KBM-7 (cell line): ENCODE measurements at regions not wholly inside any gene's neighbourhood (a gene's known extent, or its start where the extent isn't known, plus 50 kb on each side); places are given as distances from the start of the nearest gene placed in this dataset.

Source experiments
- DNase-seq: peaks from one replicate; pipeline ENCODE4 v3.0.0-alpha.2; 2015
- in situ Hi-C: fragments of 300-500 bp; cut with MboI; formaldehyde crosslinking; loops from 2 replicates; pipeline ENCODE4 v1.14.3; 2020; ENCODE audit warnings: low sequenced_read_pairs, low pct_unique_long_range_greater_than_20kb, mixed read lengths

- in situ Hi-C loops, result no loop called here
- DNase-seq, result no peak
Measured at GRCh38 chr6:92759178-92759577, 660.2 kb downstream of the EPHA7 start.

DNA sequence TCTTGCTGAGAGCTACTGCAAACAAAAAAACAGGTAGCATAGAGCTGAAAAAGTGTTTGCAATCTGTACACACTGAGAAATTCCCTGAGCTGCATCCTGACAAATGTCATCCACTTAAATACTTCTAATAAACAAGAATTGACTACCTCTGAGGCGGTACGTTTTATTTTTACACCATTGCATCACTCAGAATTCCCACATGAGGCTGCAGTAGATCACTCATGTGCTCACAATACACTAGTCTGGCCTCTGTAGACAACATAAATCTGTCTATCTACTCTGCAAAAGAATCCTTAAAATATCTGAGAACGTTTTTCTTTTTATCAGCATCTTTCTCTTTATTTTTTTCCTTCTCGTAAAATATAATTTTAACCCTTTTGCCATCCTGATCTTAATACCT, 661.4 kb downstream of the EPHA7 start:
- no peak for DNase-seq
- in situ Hi-C loops, result no loop called here

DNA sequence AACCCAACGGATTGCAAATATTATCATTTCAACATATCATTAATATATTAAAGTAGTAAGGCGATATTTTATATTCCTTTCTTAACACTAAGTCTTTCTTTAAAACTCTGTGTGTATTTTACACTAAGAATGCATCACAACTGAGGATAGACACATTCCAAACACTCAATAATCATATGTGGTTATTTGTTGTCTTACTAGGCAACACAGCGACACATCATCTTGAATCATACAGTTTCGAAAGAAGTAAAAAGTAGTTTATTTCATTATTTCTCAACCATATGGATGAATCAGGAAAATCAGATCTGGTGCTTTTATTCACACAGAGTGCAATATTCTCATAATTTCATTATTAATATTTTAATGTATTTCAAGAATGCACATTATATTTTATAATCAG, 662.4 kb downstream of the EPHA7 start:
- no peak for DNase-seq
- in situ Hi-C loops, result no loop called here

DNA sequence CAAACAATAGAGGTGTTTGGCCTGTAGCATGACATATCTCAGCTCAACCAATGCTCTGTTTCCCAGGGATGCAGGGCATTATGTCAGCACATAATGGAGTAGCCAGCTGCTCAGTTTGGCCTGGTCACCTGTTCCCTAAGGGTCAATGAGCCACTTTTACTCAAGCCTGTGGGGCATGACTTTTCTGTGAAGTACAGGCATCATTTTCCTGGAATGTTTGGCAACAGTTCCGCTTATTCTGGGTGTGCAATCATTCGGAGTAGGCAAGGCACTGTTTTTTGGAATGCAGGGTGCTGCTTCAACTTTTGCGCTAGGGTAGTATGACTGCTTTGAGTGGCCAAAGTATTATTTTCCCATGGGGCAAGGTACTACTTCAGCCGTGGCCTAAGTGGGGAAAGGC, 665.4 kb downstream of the EPHA7 start:
- in situ Hi-C loops, result no loop called here
- DNase-seq, result no peak

DNA sequence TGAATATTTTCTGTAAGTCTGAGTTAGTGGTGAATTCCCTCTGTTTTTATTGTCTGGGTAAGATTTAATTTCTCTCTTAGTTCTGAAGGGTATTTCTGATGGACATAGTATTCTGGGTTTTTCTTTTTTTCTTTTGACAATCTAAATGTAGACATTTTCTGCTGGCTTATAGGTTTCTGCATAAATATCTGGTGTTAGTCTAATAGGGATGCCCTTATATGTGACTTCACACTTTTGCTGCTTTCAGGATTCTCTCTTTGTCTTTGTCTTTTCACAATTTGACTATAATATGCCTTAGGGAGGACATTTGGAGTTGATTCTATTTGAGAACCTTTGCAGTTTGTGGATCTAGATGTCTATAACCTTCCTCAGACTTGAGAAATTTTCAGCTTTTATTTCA, 667.2 kb downstream of the EPHA7 start:
- in situ Hi-C loops, result no loop called here
- no peak for DNase-seq

GRCh38 chr6:92748131-92748530, 671.2 kb downstream of the EPHA7 start:
- in situ Hi-C loops, result no loop called here
- DNase-seq, result no peak

DNA sequence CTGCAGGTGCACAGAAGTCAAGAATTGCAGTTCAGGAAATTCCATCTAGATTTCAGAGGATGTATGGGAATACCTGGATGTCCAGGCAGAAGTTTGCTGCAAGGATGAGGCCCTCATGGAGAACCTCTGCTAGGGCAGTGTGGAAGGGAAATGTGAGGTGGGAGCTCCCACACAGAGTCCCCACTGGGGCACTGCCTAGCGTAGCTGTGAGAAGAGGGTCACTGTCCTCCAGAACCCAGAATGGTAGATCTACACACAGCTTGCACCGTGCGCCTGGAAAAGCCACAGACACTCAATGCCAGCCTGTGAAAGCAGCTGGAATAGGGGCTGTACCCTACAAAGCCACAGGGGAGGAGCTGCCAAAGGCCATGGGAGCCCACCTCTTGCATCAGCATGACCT, 681.4 kb downstream of the EPHA7 start:
- in situ Hi-C loops, result no loop called here

GRCh38 chr6:92723390-92723931, 695.9 kb downstream of the EPHA7 start:
- in situ Hi-C loops, result no loop called here
- no peak for DNase-seq

More for the DNA sequence above, 681.4 kb downstream of the EPHA7 start:
- no peak for DNase-seq

DNA sequence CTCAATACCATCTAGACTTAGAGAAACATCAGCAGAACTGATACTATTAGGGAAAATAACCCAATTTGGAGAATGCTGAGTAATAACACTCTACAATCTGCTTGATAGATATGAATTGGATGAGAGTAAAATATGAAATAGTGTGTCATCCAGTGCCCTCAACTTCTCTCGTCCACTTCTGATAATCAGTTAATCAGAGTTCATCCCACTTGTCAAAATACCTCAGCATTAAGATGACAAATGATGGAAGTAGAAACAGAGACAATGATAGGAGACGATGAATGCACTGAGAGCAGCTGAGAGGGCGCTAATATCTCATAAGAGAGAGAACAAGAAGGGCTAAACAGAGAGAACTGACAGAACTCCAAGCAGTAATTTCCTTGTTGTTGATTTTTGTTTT, 699.6 kb downstream of the EPHA7 start:
- in situ Hi-C loops, result no loop called here
- DNase-seq, result no peak

DNA sequence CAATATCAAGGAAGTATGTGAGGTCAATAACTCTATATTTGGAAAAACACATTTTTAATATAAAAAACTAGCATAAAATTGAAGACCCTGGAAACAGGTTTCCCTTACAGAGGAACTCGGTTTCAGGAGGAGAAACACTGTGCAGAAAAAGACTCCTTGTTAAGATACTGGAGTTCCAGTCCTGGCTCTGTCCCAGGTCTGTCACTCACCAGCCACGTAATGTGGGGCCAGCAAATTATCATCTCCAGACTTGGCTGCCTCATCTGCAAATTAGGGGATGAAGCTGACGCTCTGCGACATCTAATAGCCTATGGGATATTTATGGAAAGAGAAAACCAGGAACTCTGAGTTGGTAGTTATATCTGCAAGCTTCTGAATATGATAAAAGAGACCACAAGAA, 702.7 kb downstream of the EPHA7 start:
- in situ Hi-C loops, result no loop called here
- no peak for DNase-seq

- no peak for DNase-seq
- in situ Hi-C loops, result no loop called here
Measured at GRCh38 chr6:92715991-92716390, 703.4 kb downstream of the EPHA7 start.

GRCh38 chr6:92714346-92714745, 705.0 kb downstream of the EPHA7 start:
- in situ Hi-C loops, result no loop called here
- DNase-seq, result no peak

GRCh38 chr6:92710048-92710447, 709.3 kb downstream of the EPHA7 start:
- DNase-seq, result no peak
- in situ Hi-C loops, result no loop called here

- in situ Hi-C loops, result no loop called here
- no peak for DNase-seq
Measured at GRCh38 chr6:92708945-92709344, 710.4 kb downstream of the EPHA7 start.

- in situ Hi-C loops, result no loop called here
- DNase-seq, result no peak
Measured at GRCh38 chr6:92708270-92708669, 711.1 kb downstream of the EPHA7 start.

DNA sequence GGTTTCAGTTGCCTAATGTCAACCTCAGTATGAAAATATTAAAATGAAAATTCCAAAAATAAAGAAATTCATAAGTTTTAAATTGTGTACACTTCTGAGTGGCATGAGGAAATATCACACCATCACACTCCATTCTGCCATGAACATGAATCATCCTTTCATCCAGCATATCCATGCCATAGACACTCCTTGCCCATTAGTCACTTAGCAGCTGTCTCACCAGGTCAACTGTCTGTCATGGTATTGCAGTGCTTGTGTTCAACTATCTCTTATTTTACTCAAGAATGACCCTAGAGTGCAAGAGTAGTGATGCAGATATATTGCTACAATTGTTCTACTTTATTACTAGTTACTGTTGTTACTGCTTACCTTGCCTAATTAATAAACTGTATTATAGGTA, 712.4 kb downstream of the EPHA7 start:
- no peak for DNase-seq
- in situ Hi-C loops, result no loop called here

- no peak for DNase-seq
- in situ Hi-C loops, result no loop called here
Measured at GRCh38 chr6:92701425-92702096, 717.8 kb downstream of the EPHA7 start.

DNA sequence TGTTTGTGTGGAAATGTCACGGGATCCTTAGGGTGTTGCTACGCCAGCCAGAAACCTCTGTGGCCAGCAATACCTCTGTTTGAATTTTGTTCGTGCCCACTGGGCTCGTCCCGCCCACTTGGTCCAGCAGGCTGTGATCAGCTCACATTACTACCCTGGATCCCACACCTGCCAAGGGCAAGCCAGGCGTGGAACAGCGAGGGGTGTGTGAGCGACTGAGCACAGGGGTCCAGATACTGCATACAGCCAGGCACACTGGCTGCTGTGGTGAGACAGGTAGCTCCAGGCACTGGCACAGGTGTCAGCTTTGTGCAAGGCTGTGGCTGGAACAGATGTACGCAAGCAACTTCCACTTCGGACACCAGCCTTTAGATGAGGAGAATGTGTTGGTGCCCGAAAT, 718.9 kb downstream of the EPHA7 start:
- in situ Hi-C loops, result no loop called here
- no peak for DNase-seq

- in situ Hi-C loops, result no loop called here
Measured at GRCh38 chr6:92690997-92691599, 728.3 kb downstream of the EPHA7 start.

GRCh38 chr6:92688342-92688741, 731.0 kb downstream of the EPHA7 start:
- no peak for DNase-seq
- in situ Hi-C loops, result no loop called here

More at GRCh38 chr6:92690997-92691599, 728.3 kb downstream of the EPHA7 start:
- DNase-seq, result no peak

- in situ Hi-C loops, result no loop called here
- no peak for DNase-seq
Measured at GRCh38 chr6:92687278-92687677, 732.1 kb downstream of the EPHA7 start.
